ENCODE measurements at regions not wholly inside any gene's neighbourhood (a gene's known extent, or its start where the extent isn't known, plus 50 kb on each side); places are given as distances from the start of the nearest gene placed in this dataset.
A peak's percentile ranks its signal among the peaks of the same experiment; 100 is the strongest.

GRCh38 chr13:27339299-27339698 lies 68.7 kb downstream of the RASL11A start:
- H3K9me1 ChIP-seq (ENCODE audit: control insufficient read depth, insufficient read depth, low read length): no peaks in the 10 kb centered on the region
- no peak overlapping the region for H2AFZ ChIP-seq (ENCODE audit: low read depth, low read length)
- BruUV-seq (replicated peaks): no TSS peak
- POLR2A ChIA-PET: interaction anchor here (1.0 to 1.2 kb wide), 2 partner anchors 10 to 20 kb away, joined by 3 to 7 read pairs; no protein-coding TSS in a partner anchor
- TF ChIP-seq CEBPB (tag; IDR thresholded peaks at IDR 0.05) (no peak), RNF219 (CRISPR knock-in tag; IDR thresholded peaks at IDR 0.05) (no peak), ZNF589 (CRISPR knock-in tag; IDR thresholded peaks at IDR 0.05; ENCODE audit: low read depth) (no peak), ZNF644 (tag; IDR thresholded peaks at IDR 0.05; ENCODE audit: low read depth) (no peak), MCM5 (IDR thresholded peaks at IDR 0.05; ENCODE audit: low read depth) (no peak), CTCF (IDR thresholded peaks at IDR 0.05 in 2 of 3, conservative IDR thresholded peaks at IDR 0.05 in 1 of 3; ENCODE audit: insufficient read depth in 2 of 3, low read depth in 1 of 3, low read length in 3 of 3) (peak; percentile 56 to 65 (median 57)), KLF6 (CRISPR knock-in tag; IDR thresholded peaks at IDR 0.05; ENCODE audit: borderline replicate concordance) (no peak), NFATC3 (IDR thresholded peaks at IDR 0.05) (no peak), RAD21 (CRISPR knock-in tag; conservative IDR thresholded peaks at IDR 0.05 in 1 of 2, IDR thresholded peaks at IDR 0.05 in 1 of 2) (peak in 1 of 2 experiments; percentile 32; a peak in 2 of 4 replicates), ZNF586 (CRISPR knock-in tag; conservative IDR thresholded peaks at IDR 0.05) (no peak), ZNF583 (CRISPR knock-in tag; IDR thresholded peaks at IDR 0.05) (no peak), CTBP1 (IDR thresholded peaks at IDR 0.05; ENCODE audit: borderline replicate concordance) (no peak), TAL1 (IDR thresholded peaks at IDR 0.05) (no peak)
- peaks cover 13 to 48% of the 10 kb centered on the region in 2 experiments for H3K27me3 ChIP-seq (ENCODE audit: control insufficient read depth in 2 of 2, insufficient read depth in 2 of 2, low read length in 2 of 2)
- no peak overlapping the region for H3K9ac ChIP-seq (ENCODE audit: insufficient read depth in 1 of 2, low read depth in 2 of 2, low read length in 2 of 2)
- intact Hi-C loops (cut with micrococcal nuclease) (no loop called here), in situ Hi-C loops (cut with MboI) (no loop called here)
- no peaks in the 10 kb centered on the region for H4K20me1 ChIP-seq (replicated peaks; ENCODE audit: control insufficient read depth, insufficient read depth, low read length)
- H3K4me2 ChIP-seq (ENCODE audit: insufficient read depth, low read length): 0 out of 2 replicates have a peak overlapping the region, but pooled peaks have one; percentile 4
- WGBS (ENCODE audit: insufficient coverage, low coverage, missing lambda C conversion rate): 0% methylated on average over 4 of the region's 6 CpGs
- peak; percentile 77 for FAIRE-seq
- H3K36me3 ChIP-seq (ENCODE audit: control insufficient read depth, insufficient read depth, low read length): no peaks in the 10 kb centered on the region
- no peaks in the 10 kb centered on the region for H3K9me3 ChIP-seq (replicated peaks; ENCODE audit: control insufficient read depth, insufficient read depth, low read depth, low read length)
- peak; percentile 42 to 61 (median 45) for DNase-seq (ENCODE audit: extremely low read depth in 1 of 4, low spot score in 3 of 4)
- no peak overlapping the region for H3K27ac ChIP-seq (ENCODE audit: extremely low read depth, low read depth, low read length)
- H3K4me1 ChIP-seq (replicated peaks in 1 of 2; ENCODE audit: control insufficient read depth in 2 of 2, insufficient read depth in 2 of 2, low read length in 2 of 2): no peaks in the 10 kb centered on the region; a peak in 1 of 5 replicates
- H3K79me2 ChIP-seq (ENCODE audit: control insufficient read depth, insufficient read depth, low read length): no peaks in the 10 kb centered on the region
- ATAC-seq: peak; percentile 93
- CTCF ChIA-PET (ENCODE audit: low intra/inter-chr PET ratio): no interaction called here
- no peak overlapping the region for H3K4me3 ChIP-seq
